ENCODE measurements at regions not wholly inside any gene's neighbourhood (a gene's known extent, or its start where the extent isn't known, plus 50 kb on each side); places are given as distances from the start of the nearest gene placed in this dataset.

GRCh38 chr18:40875101-40875615 lies 1079.9 kb upstream of the PIK3C3 start:
- Histone ChIP-seq H3K36me3 (no peaks in the 10 kb centered on the region), H3K4me1 (no peaks in the 10 kb centered on the region), H3K27ac (no peak overlapping the region), H3K9me3 (no peaks in the 10 kb centered on the region), H3K27me3 (no peaks in the 10 kb centered on the region), H3K4me3 (no peak overlapping the region)
- no peak for TF ChIP-seq CTCF (IDR thresholded peaks at IDR 0.05)
- no peak for TF ChIP-seq POLR2A (IDR thresholded peaks at IDR 0.05)
- DNase-seq, result no peak

GRCh38 chr18:40874233-40874632 lies 1080.8 kb upstream of the PIK3C3 start:
- Histone ChIP-seq H3K27ac (no peak overlapping the region), H3K27me3 (no peaks in the 10 kb centered on the region), H3K4me3 (no peak overlapping the region), H3K9me3 (no peaks in the 10 kb centered on the region), H3K36me3 (no peaks in the 10 kb centered on the region), H3K4me1 (no peaks in the 10 kb centered on the region)
- TF ChIP-seq CTCF (IDR thresholded peaks at IDR 0.05) (no peak), POLR2A (IDR thresholded peaks at IDR 0.05) (no peak)
- no peak for DNase-seq

GRCh38 chr18:40868110-40868858 lies 1086.8 kb upstream of the PIK3C3 start:
- H3K9me3 ChIP-seq, result no peaks in the 10 kb centered on the region
- TF ChIP-seq POLR2A (IDR thresholded peaks at IDR 0.05), result no peak
- TF ChIP-seq CTCF (IDR thresholded peaks at IDR 0.05), result no peak

GRCh38 chr18:40867459-40867858 lies 1087.6 kb upstream of the PIK3C3 start:
- Histone ChIP-seq H3K27ac (no peak overlapping the region), H3K36me3 (no peaks in the 10 kb centered on the region), H3K27me3 (no peaks in the 10 kb centered on the region), H3K9me3 (no peaks in the 10 kb centered on the region), H3K4me1 (no peaks in the 10 kb centered on the region), H3K4me3 (no peak overlapping the region)
- TF ChIP-seq CTCF (IDR thresholded peaks at IDR 0.05), result no peak
- no peak for TF ChIP-seq POLR2A (IDR thresholded peaks at IDR 0.05)
- no peak for DNase-seq

More at GRCh38 chr18:40868110-40868858, 1086.8 kb upstream of the PIK3C3 start:
- H3K4me1 ChIP-seq, result no peaks in the 10 kb centered on the region
- no peaks in the 10 kb centered on the region for H3K27me3 ChIP-seq
- no peak overlapping the region for H3K4me3 ChIP-seq
- H3K27ac ChIP-seq, result no peak overlapping the region
- no peak for DNase-seq
- H3K36me3 ChIP-seq, result no peaks in the 10 kb centered on the region

- Histone ChIP-seq H3K4me1 (no peaks in the 10 kb centered on the region), H3K36me3 (no peaks in the 10 kb centered on the region), H3K9me3 (no peaks in the 10 kb centered on the region), H3K27ac (no peak overlapping the region), H3K27me3 (no peaks in the 10 kb centered on the region), H3K4me3 (no peak overlapping the region)
- TF ChIP-seq CTCF (IDR thresholded peaks at IDR 0.05) (no peak), POLR2A (IDR thresholded peaks at IDR 0.05) (no peak)
- DNase-seq, result no peak
These were observed 1088.1 kb upstream of the PIK3C3 start for GRCh38 chr18:40866968-40867367.

Measured in Peyer's patch (tissue), 4 donors.